Ovary (tissue), 7 donors: ENCODE measurements at regions not wholly inside any gene's neighbourhood (a gene's known extent, or its start where the extent isn't known, plus 50 kb on each side); places are given as distances from the start of the nearest gene placed in this dataset.

ENCODE experiments used
- DNase-seq, 5 donors: peaks; one replicate each; pipeline ENCODE4 v3.0.0-alpha.2; 2019 to 2020
- H3K27ac ChIP-seq, 2 donors: fragments of 200-600 bp; one replicate each; pipeline versions ENCODE4 v1.5.1 to v1.8.0; 2019 to 2022
- H3K27me3 ChIP-seq: fragments of 200-600 bp; one replicate; pipeline ENCODE4 v1.8.0; 2022
- H3K36me3 ChIP-seq: fragments of 200-600 bp; sonication (generic); one replicate; pipeline ENCODE4 v1.5.1; 2019
- H3K4me1 ChIP-seq: one replicate; pipeline ENCODE4 v1.8.1; 2013; ENCODE audit warnings: mild to moderate bottlenecking, moderate library complexity; ENCODE audit not compliant: insufficient read depth
- H3K4me3 ChIP-seq: fragments of 200-600 bp; sonication (generic); one replicate; pipeline ENCODE4 v1.5.1; 2017
- H3K9me3 ChIP-seq, 2 donors: fragments of 200-600 bp in 1 of 2; sonication (generic) in 1 of 2; one replicate each; pipeline versions ENCODE4 v1.5.1 to v1.8.1; 2013 to 2019; ENCODE audit warnings: mild to moderate bottlenecking in 1 of 2, moderate library complexity in 1 of 2
- CTCF ChIP-seq, 3 donors: fragments of 450-650 bp in 2 of 3; fragments of 200-600 bp in 1 of 3; IDR thresholded peaks; one replicate each; pipeline versions ENCODE4 v1.5.1 to v1.8.0; 2016 to 2022; ENCODE audit warnings: antibody characterized with exemption in 3 of 3, mild to moderate bottlenecking in 1 of 3
- EP300 ChIP-seq: sonication (generic); formaldehyde crosslinking; IDR thresholded peaks from one replicate; pipeline ENCODE4 v1.6.1; 2017; ENCODE audit warnings: antibody characterized with exemption
- POLR2A ChIP-seq: fragments of 450-650 bp; IDR thresholded peaks from one replicate; pipeline ENCODE4 v1.6.1; 2017; ENCODE audit warnings: antibody characterized with exemption, mild to moderate bottlenecking, moderate library complexity
- WGBS, 3 donors: extraction: QIAGEN DNeasy Blood & Tissue Kit in 1 of 3; methylation state at CpG; one replicate each; pipeline versions ENCODE4 v1.1.5 to v1.1.7; 2013 to 2017; 5-methylcytosine and 5-hydroxymethylcytosine counted together
- intact Hi-C, 4 donors: fragments of 100-400 bp; cut with DNase I; formaldehyde crosslinking; loops; one replicate each; pipeline versions ENCODE4 v1.11.0 to v1.15.1; 2022 to 2023
- donor health status: DM: no; HTN: no; CAD: no; lungs with moderate emphysema.
- donor health status: DM: no; HTN: no; CAD: no.
- donor health status: Bipolar disorder and iron deficiency.
- donor health status: DM: no; HTN: no; CAD: no.
- donor health status: DM: yes; HTN: yes; CAD: no.

GRCh38 chr18:28412521-28412920 is 235.6 kb upstream of the CDH2 start:
- no peaks in the 10 kb centered on the region for H3K27me3 ChIP-seq
- H3K27ac ChIP-seq, result no peak overlapping the region
- WGBS, 3 donors, result 88 to 95% (median 89%) methylated on average over 3 of the region's 3 CpGs
- TF ChIP-seq CTCF (IDR thresholded peaks at IDR 0.05) (no peak), EP300 (no peak), POLR2A (no peak)
- DNase-seq, result no peak
- no peaks in the 10 kb centered on the region for H3K36me3 ChIP-seq
- no peak overlapping the region for H3K4me3 ChIP-seq
- no peaks in the 10 kb centered on the region for H3K4me1 ChIP-seq
- no peaks in the 10 kb centered on the region for H3K9me3 ChIP-seq
- intact Hi-C loops, result no loop called here

DNA sequence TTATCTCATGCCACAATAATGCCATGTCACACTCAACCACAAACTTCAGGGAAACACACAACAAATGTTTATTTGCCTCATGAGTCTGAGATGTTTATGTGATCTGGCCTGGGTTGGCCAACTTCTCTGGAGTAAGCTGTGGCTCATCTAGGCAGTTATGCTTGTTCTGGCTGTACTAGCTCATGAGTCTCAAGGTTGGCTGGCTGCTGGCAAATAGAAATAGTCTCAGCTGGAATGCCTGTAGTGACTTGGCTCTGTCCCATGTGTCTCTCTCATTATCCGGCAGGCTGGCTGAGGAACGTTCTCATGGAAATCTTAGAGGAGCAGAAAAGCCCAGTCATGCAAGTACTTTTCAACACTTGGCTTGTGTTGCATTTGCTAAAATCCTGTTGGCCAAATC is 234.9 kb upstream of the CDH2 start:
- no peak for DNase-seq
- Histone ChIP-seq H3K36me3 (no peaks in the 10 kb centered on the region), H3K27me3 (no peaks in the 10 kb centered on the region), H3K9me3 (no peaks in the 10 kb centered on the region), H3K27ac (no peak overlapping the region), H3K4me1 (no peaks in the 10 kb centered on the region), H3K4me3 (no peak overlapping the region)
- intact Hi-C loops, result no loop called here
- TF ChIP-seq CTCF (IDR thresholded peaks at IDR 0.05) (no peak), EP300 (no peak), POLR2A (no peak)
- WGBS, 3 donors, result 39 to 46% (median 43%) methylated on average over 2 of the region's 2 CpGs

DNA sequence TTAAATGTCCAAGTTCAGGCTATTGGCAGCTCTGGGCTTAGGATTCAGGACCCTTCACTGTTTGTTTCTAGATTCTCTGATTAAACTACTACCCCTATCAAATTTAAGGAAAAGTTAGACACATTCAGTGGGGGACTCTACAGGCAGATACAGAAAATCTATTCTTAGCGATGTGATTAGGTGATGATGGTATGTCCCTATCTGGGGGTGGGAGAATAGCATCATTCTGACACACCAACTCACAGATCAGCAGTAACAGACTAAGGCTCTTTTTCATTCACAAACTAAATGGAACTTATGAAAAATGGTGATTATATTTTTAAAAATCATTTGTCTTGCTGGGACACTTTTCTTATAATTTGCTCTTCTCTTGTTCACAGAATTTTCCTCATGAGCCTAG is 232.9 kb upstream of the CDH2 start:
- WGBS, 3 donors, result 82 to 93% (median 93%) methylated on average over 1 of the region's 1 CpG
- no peaks in the 10 kb centered on the region for H3K36me3 ChIP-seq
- no peak for DNase-seq
- no peak overlapping the region for H3K4me3 ChIP-seq
- H3K27ac ChIP-seq, result no peak overlapping the region
- H3K27me3 ChIP-seq, result no peaks in the 10 kb centered on the region
- no peaks in the 10 kb centered on the region for H3K9me3 ChIP-seq
- TF ChIP-seq CTCF (IDR thresholded peaks at IDR 0.05) (no peak), EP300 (no peak), POLR2A (no peak)
- intact Hi-C loops, result no loop called here
- H3K4me1 ChIP-seq, result no peaks in the 10 kb centered on the region

- Histone ChIP-seq H3K4me3 (no peak overlapping the region), H3K27me3 (no peaks in the 10 kb centered on the region), H3K9me3 (no peaks in the 10 kb centered on the region), H3K4me1 (no peaks in the 10 kb centered on the region), H3K27ac (no peak overlapping the region), H3K36me3 (no peaks in the 10 kb centered on the region)
- no peak for TF ChIP-seq CTCF (IDR thresholded peaks at IDR 0.05)
- TF ChIP-seq POLR2A, result no peak
- no peak for TF ChIP-seq EP300
- WGBS, 3 donors, result 75 to 82% (median 78%) methylated on average over 2 of the region's 2 CpGs
- no peak for DNase-seq
- intact Hi-C loops, result no loop called here
Measured at GRCh38 chr18:28408528-28408927, 231.6 kb upstream of the CDH2 start.

- 26 to 56% (median 42%) methylated on average over 1 of the region's 1 CpG for WGBS, 3 donors
- TF ChIP-seq EP300 (no peak), POLR2A (no peak), CTCF (IDR thresholded peaks at IDR 0.05) (no peak)
- no peak for DNase-seq
- H3K4me1 ChIP-seq, result no peaks in the 10 kb centered on the region
- no peak overlapping the region for H3K4me3 ChIP-seq
- H3K36me3 ChIP-seq, result no peaks in the 10 kb centered on the region
- H3K9me3 ChIP-seq, result no peaks in the 10 kb centered on the region
- no peaks in the 10 kb centered on the region for H3K27me3 ChIP-seq
- H3K27ac ChIP-seq, result no peak overlapping the region
- intact Hi-C loops, result no loop called here
Measured at GRCh38 chr18:28407681-28408080, 230.8 kb upstream of the CDH2 start.
